ENCODE measurements at regions not wholly inside any gene's neighbourhood (a gene's known extent, or its start where the extent isn't known, plus 50 kb on each side); places are given as distances from the start of the nearest gene placed in this dataset.
"Not testable (repeated sequence)": the region's sequence is repeated elsewhere in the genome, so short reads cannot be mapped to it uniquely, and the experiment has no call there.

GRCh38 chr13:56412856-56413255 is 727.9 kb upstream of the PRR20A start:
- no peak for DNase-seq
- no peaks in the 10 kb centered on the region for H3K27me3 ChIP-seq (replicated peaks)
- H3K36me3 ChIP-seq (replicated peaks) = no peaks in the 10 kb centered on the region
- H3K4me3 ChIP-seq (ENCODE audit: low read depth, low read length) = no peak overlapping the region
- no peak overlapping the region for H3K27ac ChIP-seq
- in situ Hi-C loops (cut with HindIII; ENCODE audit: low pct_ligation_motif_present, low sequenced_read_pairs) = no loop called here
- TF ChIP-seq CTCF (IDR thresholded peaks at IDR 0.05; ENCODE audit: low read depth, low read length, missing control alignments) = no peak

GRCh38 chr13:56424246-56424645 is 716.5 kb upstream of the PRR20A start:
- H3K27me3 ChIP-seq (replicated peaks) = no peaks in the 10 kb centered on the region
- H3K4me3 ChIP-seq (ENCODE audit: low read depth, low read length) = no peak overlapping the region
- no peak for TF ChIP-seq CTCF (IDR thresholded peaks at IDR 0.05; ENCODE audit: low read depth, low read length, missing control alignments)
- no peak for DNase-seq
- H3K27ac ChIP-seq = no peak overlapping the region
- in situ Hi-C loops (cut with HindIII; ENCODE audit: low pct_ligation_motif_present, low sequenced_read_pairs) = no loop called here
- H3K36me3 ChIP-seq (replicated peaks) = no peaks in the 10 kb centered on the region

- no peak for TF ChIP-seq CTCF (IDR thresholded peaks at IDR 0.05; ENCODE audit: low read depth, low read length, missing control alignments)
- Histone ChIP-seq H3K27ac (no peak overlapping the region), H3K4me3 (ENCODE audit: low read depth, low read length) (no peak overlapping the region), H3K27me3 (replicated peaks) (no peaks in the 10 kb centered on the region), H3K36me3 (replicated peaks) (no peaks in the 10 kb centered on the region)
- no peak for DNase-seq
- in situ Hi-C loops (cut with HindIII; ENCODE audit: low pct_ligation_motif_present, low sequenced_read_pairs) = no loop called here
Observed at GRCh38 chr13:56457535-56458190, 683.1 kb upstream of the PRR20A start.

DNA sequence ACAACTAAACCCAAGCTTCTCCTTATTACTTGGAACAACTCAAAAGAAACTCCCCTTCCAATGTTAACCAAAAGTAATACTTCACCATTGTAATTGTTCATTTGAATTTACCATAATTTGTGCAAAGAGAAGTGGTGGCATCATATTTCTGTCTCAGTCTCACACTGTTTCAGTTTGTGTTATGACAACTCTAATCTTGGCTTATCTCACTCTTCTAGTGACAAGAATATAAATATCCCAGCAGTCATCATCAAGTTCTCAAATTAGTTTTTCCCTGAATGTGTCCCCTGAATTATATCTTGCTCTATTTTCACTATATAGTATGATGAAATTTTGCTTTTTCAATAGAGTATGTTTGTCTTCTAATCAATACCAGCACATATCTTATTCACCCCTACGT is 681.4 kb upstream of the PRR20A start:
- H3K27ac ChIP-seq = no peak overlapping the region
- DNase-seq = no peak
- H3K36me3 ChIP-seq (replicated peaks) = no peaks in the 10 kb centered on the region
- TF ChIP-seq CTCF (IDR thresholded peaks at IDR 0.05; ENCODE audit: low read depth, low read length, missing control alignments) = no peak
- no peaks in the 10 kb centered on the region for H3K27me3 ChIP-seq (replicated peaks)
- in situ Hi-C loops (cut with HindIII; ENCODE audit: low pct_ligation_motif_present, low sequenced_read_pairs) = no loop called here
- H3K4me3 ChIP-seq (ENCODE audit: low read depth, low read length) = no peak overlapping the region

- no peak overlapping the region for H3K4me3 ChIP-seq (ENCODE audit: low read depth, low read length)
- no peak for TF ChIP-seq CTCF (IDR thresholded peaks at IDR 0.05; ENCODE audit: low read depth, low read length, missing control alignments)
- H3K27ac ChIP-seq = no peak overlapping the region
- no peaks in the 10 kb centered on the region for H3K36me3 ChIP-seq (replicated peaks)
- no peak for DNase-seq
- H3K27me3 ChIP-seq (replicated peaks) = no peaks in the 10 kb centered on the region
- in situ Hi-C loops (cut with HindIII; ENCODE audit: low pct_ligation_motif_present, low sequenced_read_pairs) = no loop called here
Observed at GRCh38 chr13:56501750-56502149, 639.0 kb upstream of the PRR20A start.

DNA sequence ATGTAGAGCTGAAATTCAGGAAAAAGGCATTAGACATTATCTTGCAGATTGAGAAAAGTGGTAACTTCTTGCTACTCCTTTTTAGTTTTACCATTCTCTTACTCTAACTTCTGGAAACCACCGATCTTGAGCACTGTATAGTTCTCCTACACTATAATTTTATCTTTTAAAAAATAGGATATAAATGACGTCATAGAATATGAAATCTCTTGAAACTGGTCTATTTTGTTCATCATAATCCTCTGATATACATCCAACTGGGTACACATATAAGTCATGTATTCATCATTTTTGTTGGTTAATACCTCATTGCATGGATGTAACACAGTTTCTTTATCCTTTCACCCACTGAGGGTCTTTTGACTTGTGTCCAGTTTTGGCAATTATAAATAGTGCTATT is 629.9 kb upstream of the PRR20A start:
- no peak for DNase-seq
- Histone ChIP-seq H3K27me3 (replicated peaks) (no peaks in the 10 kb centered on the region), H3K4me3 (ENCODE audit: low read depth, low read length) (no peak overlapping the region), H3K36me3 (replicated peaks) (no peaks in the 10 kb centered on the region), H3K27ac (no peak overlapping the region)
- in situ Hi-C loops (cut with HindIII; ENCODE audit: low pct_ligation_motif_present, low sequenced_read_pairs) = no loop called here
- TF ChIP-seq CTCF (IDR thresholded peaks at IDR 0.05; ENCODE audit: low read depth, low read length, missing control alignments) = no peak

DNA sequence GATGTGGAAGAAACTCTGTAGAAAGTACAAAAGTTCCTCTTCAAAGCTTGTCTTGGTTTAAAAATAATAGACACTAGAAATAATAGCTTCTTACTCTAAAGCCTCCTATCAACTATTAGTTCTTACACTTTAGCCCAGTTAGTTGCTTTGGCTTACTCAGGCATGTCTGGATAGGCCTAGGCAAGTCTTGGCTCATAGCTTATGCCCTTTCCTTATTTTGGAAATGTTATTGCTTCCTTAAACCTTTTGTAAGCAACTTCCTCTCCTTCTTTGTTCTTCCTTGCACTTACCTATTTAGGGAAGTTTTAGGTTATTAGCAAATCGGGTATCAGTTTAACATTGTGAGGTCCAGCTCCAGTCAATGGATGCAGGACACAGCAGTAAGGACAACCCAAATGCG is 628.4 kb upstream of the PRR20A start:
- DNase-seq; in situ Hi-C loops (cut with HindIII; ENCODE audit: low pct_ligation_motif_present, low sequenced_read_pairs); H3K36me3 ChIP-seq (replicated peaks); H3K4me3 ChIP-seq (ENCODE audit: low read depth, low read length); H3K27ac ChIP-seq; H3K27me3 ChIP-seq (replicated peaks): not testable (repeated sequence)
